ENCODE measurements at regions not wholly inside any gene's neighbourhood (a gene's known extent, or its start where the extent isn't known, plus 50 kb on each side); places are given as distances from the start of the nearest gene placed in this dataset.

GRCh38 chr12:78278706-78279190, 448.1 kb downstream of the NAV3 start:
- DNase-seq (no peak), ATAC-seq (ENCODE audit: low read depth) (no peak)
- Histone ChIP-seq H3K14ac (replicated peaks; ENCODE audit: low read depth, low read length) (no peak overlapping the region), H3K36me3 (ENCODE audit: control insufficient read depth, insufficient read depth, low read length) (no peaks in the 10 kb centered on the region), H4K8ac (ENCODE audit: low read depth in 2 of 2, low read length in 2 of 2) (no peak overlapping the region), H3K79me1 (ENCODE audit: low read depth in 1 of 2, low read length in 2 of 2) (no peaks in the 10 kb centered on the region), H3K4me3 (ENCODE audit: insufficient read depth, low read depth, low read length) (no peak overlapping the region), H3K9ac (ENCODE audit: low read depth, low read length) (no peak overlapping the region), H2BK15ac (ENCODE audit: low read depth, low read length) (no peak overlapping the region), H3K9me3 (ENCODE audit: control insufficient read depth, insufficient read depth, low read length) (no peaks in the 10 kb centered on the region), H3K18ac (ENCODE audit: low read depth, low read length) (no peak overlapping the region), H2BK5ac (ENCODE audit: low read depth, low read length, poor library complexity, severe bottlenecking) (no peak overlapping the region), H3K9me1 (ENCODE audit: insufficient read depth, low read length) (no peaks in the 10 kb centered on the region), H3K56ac (ENCODE audit: extremely low read depth, insufficient read depth, low read length) (no peak overlapping the region), H2AK9ac (replicated peaks; ENCODE audit: low read depth, low read length, poor library complexity) (no peak overlapping the region), H2BK120ac (ENCODE audit: low read depth, low read length) (no peak overlapping the region), H4K5ac (ENCODE audit: low read depth, low read length) (no peak overlapping the region), H2BK20ac (ENCODE audit: low read depth, low read length) (no peak overlapping the region), H2AK5ac (ENCODE audit: low read depth, low read length) (no peak overlapping the region), H3K27me3 (ENCODE audit: control insufficient read depth, insufficient read depth, low read length) (no peaks in the 10 kb centered on the region), H3K4ac (ENCODE audit: low read depth, low read length) (no peak overlapping the region), H4K20me1 (ENCODE audit: insufficient read depth, low read length) (no peaks in the 10 kb centered on the region), H4K91ac (ENCODE audit: insufficient read depth, low read depth, low read length) (no peak overlapping the region), H2AFZ (replicated peaks; ENCODE audit: low read length, poor library complexity) (no peak overlapping the region), H3K4me2 (ENCODE audit: low read depth, low read length) (no peak overlapping the region), H3K23ac (ENCODE audit: low read depth, low read length) (no peak overlapping the region), H3K27ac (ENCODE audit: insufficient read depth, low read length) (no peak overlapping the region), H3K4me1 (ENCODE audit: control insufficient read depth, insufficient read depth, low read length) (no peaks in the 10 kb centered on the region)
- TF ChIP-seq MAFK (IDR thresholded peaks at IDR 0.05; ENCODE audit: low read depth, low read length) (no peak), RAD21 (IDR thresholded peaks at IDR 0.05; ENCODE audit: low read length) (no peak), MAZ (IDR thresholded peaks at IDR 0.05; ENCODE audit: borderline replicate concordance, low read depth, low read length) (no peak), FOS (IDR thresholded peaks at IDR 0.05; ENCODE audit: low read depth, low read length) (no peak), ELK1 (IDR thresholded peaks at IDR 0.05; ENCODE audit: borderline replicate concordance, low read depth, low read length) (no peak), CTCF (conservative IDR thresholded peaks at IDR 0.05; ENCODE audit: low read depth, low read length) (no peak), USF2 (IDR thresholded peaks at IDR 0.05; ENCODE audit: low read depth, low read length) (no peak), CEBPB (IDR thresholded peaks at IDR 0.05; ENCODE audit: low read depth, low read length) (no peak), MXI1 (IDR thresholded peaks at IDR 0.05; ENCODE audit: borderline replicate concordance, low read depth, low read length) (no peak), BHLHE40 (IDR thresholded peaks at IDR 0.05; ENCODE audit: low read depth, low read length) (no peak), CHD1 (IDR thresholded peaks at IDR 0.05; ENCODE audit: low read depth, low read length) (no peak), RCOR1 (IDR thresholded peaks at IDR 0.05; ENCODE audit: insufficient replicate concordance, low read length) (no peak), POLR2A (IDR thresholded peaks at IDR 0.05; ENCODE audit: low read depth, low read length) (no peak), NFE2L2 (IDR thresholded peaks at IDR 0.05; ENCODE audit: low read depth, low read length) (no peak), RFX5 (IDR thresholded peaks at IDR 0.05; ENCODE audit: low read depth, low read length) (no peak), SMC3 (IDR thresholded peaks at IDR 0.05; ENCODE audit: low read depth, low read length) (no peak)
- dilution Hi-C loops (cut with HindIII; ENCODE audit: low sequenced_read_pairs, unreplicated experiment) (no loop called here), in situ Hi-C loops (cut with MboI; ENCODE audit: low sequenced_read_pairs) (no loop called here), intact Hi-C loops (cut with micrococcal nuclease) (no loop called here)
- POLR2A ChIA-PET (ENCODE audit: unreplicated experiment) = no interaction called here
- CTCF ChIA-PET = no interaction called here
- no CpG with 5 or more reads among the region's 2 CpGs for WGBS, 2 experiments (ENCODE audit: extremely low coverage in 2 of 2, insufficient read length in 1 of 2)
- BruUV-seq (replicated peaks) = no TSS peak
